CD4-positive, alpha-beta T cell (primary cell): ENCODE measurements at regions not wholly inside any gene's neighbourhood (a gene's known extent, or its start where the extent isn't known, plus 50 kb on each side); places are given as distances from the start of the nearest gene placed in this dataset.

Source experiments
- ATAC-seq: fragments of 200-7000 bp; cut with Tn5 transposase; one replicate; pipeline ENCODE4 v1.10.0; 2022; ENCODE audit warnings: mild to moderate bottlenecking; ENCODE audit not compliant: poor library complexity
- CTCF ChIA-PET: fragments of 350-600 bp; sonication (Branson Sonifier 250); formaldehyde crosslinking; loops from one replicate; lab custom pipeline; 2021; ENCODE audit warnings: antibody characterized with exemption, inconsistent platforms; lab: Charles Lee
- POLR2A ChIA-PET: fragments of 350-600 bp; sonication (Branson Sonifier 250); formaldehyde crosslinking; loops from one replicate; lab custom pipeline; 2021; ENCODE audit warnings: antibody characterized with exemption, inconsistent platforms; lab: Charles Lee
- DNase-seq, 14 experiments: peaks; one replicate each; pipeline ENCODE4 v3.0.0-alpha.2; 2013 to 2020; ENCODE audit warnings: mixed read lengths in 2 of 14
- H3K27ac ChIP-seq, 2 donors: one replicate each; pipeline versions ENCODE4 v1.5.1 to v1.7.0; 2013; ENCODE audit warnings: low read length in 2 of 2, low read depth in 1 of 2, mild to moderate bottlenecking in 1 of 2
- H3K27me3 ChIP-seq, 2 experiments: 1 replicate in 1 of 2; 2 replicates in 1 of 2; pipeline versions ENCODE4 v1.6.1 to v1.7.0; 2013; ENCODE audit warnings: low read length in 2 of 2, control low read depth in 1 of 2, mild to moderate bottlenecking in 1 of 2, moderate library complexity in 1 of 2; ENCODE audit not compliant: insufficient read depth in 2 of 2, control insufficient read depth in 1 of 2
- H3K36me3 ChIP-seq: one replicate; pipeline ENCODE4 v1.6.1; 2013; ENCODE audit warnings: low read length, control low read depth; ENCODE audit not compliant: insufficient read depth
- H3K4me1 ChIP-seq: one replicate; pipeline ENCODE4 v1.6.1; 2013; ENCODE audit warnings: low read length, control low read depth; ENCODE audit not compliant: insufficient read depth
- H3K4me3 ChIP-seq: one replicate; pipeline ENCODE4 v1.5.1; 2013; ENCODE audit warnings: mild to moderate bottlenecking, low read length, moderate library complexity
- H3K9me3 ChIP-seq, 2 experiments: 1 replicate in 1 of 2; 2 replicates in 1 of 2; pipeline versions ENCODE4 v1.6.1 to v1.7.0; 2013; ENCODE audit warnings: low read length in 2 of 2, mild to moderate bottlenecking in 2 of 2, control low read depth in 1 of 2, moderate library complexity in 1 of 2; ENCODE audit not compliant: control insufficient read depth in 1 of 2, insufficient read depth in 1 of 2
- H3K27ac Mint-ChIP-seq: one replicate; pipeline ENCODE4 v1.8.0; 2020; ENCODE audit warnings: mixed read lengths
- H3K27me3 Mint-ChIP-seq: one replicate; pipeline ENCODE4 v1.8.0; 2021; ENCODE audit warnings: mixed read lengths
- H3K36me3 Mint-ChIP-seq: one replicate; pipeline ENCODE4 v1.8.0; 2021; ENCODE audit warnings: low read depth, mixed read lengths
- H3K4me1 Mint-ChIP-seq: one replicate; pipeline ENCODE4 v1.8.0; 2021; ENCODE audit warnings: low read depth, mixed read lengths
- H3K4me3 Mint-ChIP-seq: one replicate; pipeline ENCODE4 v1.8.0; 2020; ENCODE audit warnings: mild to moderate bottlenecking, mixed read lengths
- H3K9me3 Mint-ChIP-seq: one replicate; pipeline ENCODE4 v1.8.0; 2020; ENCODE audit warnings: mixed read lengths
- intact Hi-C, 2 experiments: fragments of 100-400 bp; cut with DNase I in 1 of 2; cut with micrococcal nuclease in 1 of 2; formaldehyde crosslinking; loops; one replicate each; pipeline versions ENCODE4 v1.15.1 to v1.9.0; 2023 to 2025; cut with DNase I, micrococcal nuclease
- TF ChIP-seq, protein P1 (sequence below): fragments of 200-600 bp; IDR thresholded peaks from one replicate; pipeline ENCODE4 v1.8.0; 2022; ENCODE audit warnings: antibody characterized with exemption, mild to moderate bottlenecking

DNA sequence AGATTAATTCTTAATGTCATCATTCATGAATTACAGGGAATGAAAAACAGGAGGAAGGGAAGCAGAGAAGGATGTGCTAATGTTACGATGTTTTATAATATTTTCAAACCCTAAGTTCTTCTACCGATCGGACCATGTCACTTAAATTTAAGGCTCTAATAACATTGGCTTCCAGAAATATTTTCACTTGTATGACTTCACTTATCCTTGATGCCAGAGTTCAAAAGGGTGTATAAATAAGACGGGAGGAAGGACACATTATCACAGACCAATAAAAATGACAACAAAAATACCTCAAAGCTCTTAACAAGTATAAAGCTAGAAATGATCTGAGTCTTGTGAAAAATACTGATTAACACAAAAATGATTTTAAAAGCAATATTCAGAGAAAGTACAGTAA lies 370.4 kb upstream of the CITED2 start:
- H3K27ac Mint-ChIP-seq = no peak overlapping the region
- Histone ChIP-seq H3K36me3 (no peaks in the 10 kb centered on the region), H3K4me3 (no peak overlapping the region), H3K9me3 (no peaks in the 10 kb centered on the region), H3K27ac (no peak overlapping the region), H3K27me3 (no peaks in the 10 kb centered on the region), H3K4me1 (no peaks in the 10 kb centered on the region)
- H3K36me3 Mint-ChIP-seq = no peaks in the 10 kb centered on the region
- H3K27me3 Mint-ChIP-seq = no peaks in the 10 kb centered on the region
- no peaks in the 10 kb centered on the region for H3K9me3 Mint-ChIP-seq
- no peak for ATAC-seq
- H3K4me3 Mint-ChIP-seq = no peak overlapping the region
- no peak for DNase-seq
- ChIA-PET CTCF (no interaction called here), POLR2A (no interaction called here)
- TF ChIP-seq, protein P1, sequence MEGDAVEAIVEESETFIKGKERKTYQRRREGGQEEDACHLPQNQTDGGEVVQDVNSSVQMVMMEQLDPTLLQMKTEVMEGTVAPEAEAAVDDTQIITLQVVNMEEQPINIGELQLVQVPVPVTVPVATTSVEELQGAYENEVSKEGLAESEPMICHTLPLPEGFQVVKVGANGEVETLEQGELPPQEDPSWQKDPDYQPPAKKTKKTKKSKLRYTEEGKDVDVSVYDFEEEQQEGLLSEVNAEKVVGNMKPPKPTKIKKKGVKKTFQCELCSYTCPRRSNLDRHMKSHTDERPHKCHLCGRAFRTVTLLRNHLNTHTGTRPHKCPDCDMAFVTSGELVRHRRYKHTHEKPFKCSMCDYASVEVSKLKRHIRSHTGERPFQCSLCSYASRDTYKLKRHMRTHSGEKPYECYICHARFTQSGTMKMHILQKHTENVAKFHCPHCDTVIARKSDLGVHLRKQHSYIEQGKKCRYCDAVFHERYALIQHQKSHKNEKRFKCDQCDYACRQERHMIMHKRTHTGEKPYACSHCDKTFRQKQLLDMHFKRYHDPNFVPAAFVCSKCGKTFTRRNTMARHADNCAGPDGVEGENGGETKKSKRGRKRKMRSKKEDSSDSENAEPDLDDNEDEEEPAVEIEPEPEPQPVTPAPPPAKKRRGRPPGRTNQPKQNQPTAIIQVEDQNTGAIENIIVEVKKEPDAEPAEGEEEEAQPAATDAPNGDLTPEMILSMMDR = no peak
- intact Hi-C loops = no loop called here
- no peaks in the 10 kb centered on the region for H3K4me1 Mint-ChIP-seq

- Mint-ChIP-seq H3K36me3 (no peaks in the 10 kb centered on the region), H3K9me3 (no peaks in the 10 kb centered on the region), H3K4me1 (no peaks in the 10 kb centered on the region), H3K4me3 (no peak overlapping the region), H3K27me3 (no peaks in the 10 kb centered on the region), H3K27ac (no peak overlapping the region)
- no peaks in the 10 kb centered on the region for H3K27me3 ChIP-seq
- POLR2A ChIA-PET = interaction anchor here (0.6 kb wide), 1 partner anchor 850 kb away, joined by 3 read pairs; no protein-coding TSS in a partner anchor
- DNase-seq = no peak
- intact Hi-C loops = no loop called here
- no peak overlapping the region for H3K27ac ChIP-seq
- H3K4me3 ChIP-seq = no peak overlapping the region
- CTCF ChIA-PET = no interaction called here
- H3K9me3 ChIP-seq = no peaks in the 10 kb centered on the region
- TF ChIP-seq, protein P1 = no peak
- no peaks in the 10 kb centered on the region for H3K36me3 ChIP-seq
- ATAC-seq = no peak
- H3K4me1 ChIP-seq = no peaks in the 10 kb centered on the region
Observed at GRCh38 chr6:139743664-139744437, 369.4 kb upstream of the CITED2 start.

GRCh38 chr6:139742671-139743070 lies 368.2 kb upstream of the CITED2 start:
- Mint-ChIP-seq H3K27ac (no peak overlapping the region), H3K4me1 (no peaks in the 10 kb centered on the region), H3K4me3 (no peak overlapping the region), H3K9me3 (no peaks in the 10 kb centered on the region), H3K36me3 (no peaks in the 10 kb centered on the region), H3K27me3 (no peaks in the 10 kb centered on the region)
- H3K9me3 ChIP-seq = no peaks in the 10 kb centered on the region
- DNase-seq (no peak), ATAC-seq (no peak)
- POLR2A ChIA-PET = no interaction called here
- CTCF ChIA-PET = no interaction called here
- no peak overlapping the region for H3K4me3 ChIP-seq
- H3K36me3 ChIP-seq = no peaks in the 10 kb centered on the region
- H3K27ac ChIP-seq = no peak overlapping the region
- H3K4me1 ChIP-seq = no peaks in the 10 kb centered on the region
- TF ChIP-seq, protein P1 = no peak
- H3K27me3 ChIP-seq = no peaks in the 10 kb centered on the region
- intact Hi-C loops = no loop called here
